CD8-positive, alpha-beta memory T cell (primary cell): ENCODE measurements at regions not wholly inside any gene's neighbourhood (a gene's known extent, or its start where the extent isn't known, plus 50 kb on each side); places are given as distances from the start of the nearest gene placed in this dataset.

Experiments used
- CTCF ChIA-PET: fragments of 350-600 bp; sonication (Branson Sonifier 250); formaldehyde crosslinking; loops from one replicate; lab custom pipeline; 2021; ENCODE audit warnings: antibody characterized with exemption; lab: Charles Lee
- POLR2A ChIA-PET: fragments of 350-600 bp; sonication (Branson Sonifier 250); formaldehyde crosslinking; loops from one replicate; lab custom pipeline; 2021; ENCODE audit warnings: antibody characterized with exemption; lab: Charles Lee
- DNase-seq, 5 donors: peaks; one replicate each; pipeline versions ENCODE4 v3.0.0 to v3.0.0-alpha.2; 2020 to 2022; ENCODE audit warnings: mixed read lengths in 1 of 5
- H3K27ac ChIP-seq: one replicate; pipeline ENCODE4 v1.7.0; 2013; ENCODE audit warnings: low read depth, mild to moderate bottlenecking, low read length, moderate library complexity
- H3K27me3 ChIP-seq: 2 replicates; pipeline ENCODE4 v1.7.0; 2013; ENCODE audit warnings: low read length, mild to moderate bottlenecking; ENCODE audit not compliant: insufficient read depth, poor library complexity, severe bottlenecking
- H3K36me3 ChIP-seq: 2 replicates; pipeline ENCODE4 v1.7.0; 2013; ENCODE audit warnings: mild to moderate bottlenecking, low read length, moderate library complexity; ENCODE audit not compliant: insufficient read depth
- H3K4me1 ChIP-seq: 2 replicates; pipeline ENCODE4 v1.7.0; 2013; ENCODE audit warnings: mild to moderate bottlenecking, low read length, moderate library complexity; ENCODE audit not compliant: insufficient read depth
- H3K4me3 ChIP-seq: 2 replicates; pipeline ENCODE4 v1.7.0; 2013; ENCODE audit warnings: mild to moderate bottlenecking, low read length
- H3K9me3 ChIP-seq: 2 replicates; pipeline ENCODE4 v1.7.0; 2013; ENCODE audit warnings: mild to moderate bottlenecking, low read length
- H3K27ac Mint-ChIP-seq, 8 donors: one replicate each; pipeline ENCODE4 v1.8.0; 2020 to 2021; ENCODE audit warnings: mixed read lengths in 8 of 8, mild to moderate bottlenecking in 6 of 8, inconsistent platforms in 3 of 8, moderate library complexity in 3 of 8
- H3K27me3 Mint-ChIP-seq, 2 donors: one replicate each; pipeline ENCODE4 v1.8.0; 2020 to 2021; ENCODE audit warnings: mixed read lengths in 2 of 2, mild to moderate bottlenecking in 1 of 2, moderate library complexity in 1 of 2
- H3K36me3 Mint-ChIP-seq, 3 donors: one replicate each; pipeline ENCODE4 v1.8.0; 2020 to 2021; ENCODE audit warnings: mixed read lengths in 3 of 3, inconsistent platforms in 1 of 3, mild to moderate bottlenecking in 1 of 3
- H3K4me1 Mint-ChIP-seq, 3 donors: one replicate each; pipeline ENCODE4 v1.8.0; 2020 to 2021; ENCODE audit warnings: mixed read lengths in 3 of 3, inconsistent platforms in 1 of 3, mild to moderate bottlenecking in 1 of 3
- H3K4me3 Mint-ChIP-seq, 7 donors: one replicate each; pipeline ENCODE4 v1.8.0; 2020 to 2021; ENCODE audit warnings: mixed read lengths in 7 of 7, mild to moderate bottlenecking in 6 of 7, moderate library complexity in 4 of 7, inconsistent platforms in 2 of 7
- H3K9me3 Mint-ChIP-seq, 5 donors: one replicate each; pipeline ENCODE4 v1.8.0; 2020 to 2022; ENCODE audit warnings: mixed read lengths in 5 of 5, mild to moderate bottlenecking in 3 of 5, moderate library complexity in 2 of 5, inconsistent platforms in 1 of 5

DNA sequence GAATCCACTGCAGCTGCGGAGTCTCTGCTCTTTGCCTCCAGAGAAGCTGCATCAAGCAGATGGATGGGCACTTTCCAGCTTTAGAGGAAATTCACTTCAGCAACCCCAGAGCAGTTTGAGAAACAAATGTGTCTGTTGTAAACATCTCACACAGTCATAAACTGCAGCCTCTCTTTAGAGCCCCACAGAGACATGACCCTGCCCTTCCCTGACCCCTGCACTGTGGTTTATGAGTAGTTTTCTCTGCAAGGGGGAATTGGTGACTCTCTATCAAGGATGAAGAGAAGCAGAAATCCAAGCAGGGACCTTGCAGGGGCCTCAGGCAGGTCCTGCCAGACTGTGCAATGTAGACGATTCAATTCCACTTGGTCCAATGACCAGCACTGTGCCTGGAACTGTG, 160.2 kb downstream of the SH2D4B start:
- ChIA-PET CTCF (interaction anchor here (1.4 kb wide), 1 partner anchor 35 kb away, joined by 3 read pairs; no protein-coding TSS in a partner anchor), POLR2A (no interaction called here)
- H3K27me3 ChIP-seq, result no peaks in the 10 kb centered on the region
- Mint-ChIP-seq H3K27me3 (peaks cover 8 to 22% of the 10 kb centered on the region in 2 donors), H3K9me3 (no peaks in the 10 kb centered on the region), H3K36me3 (no peaks in the 10 kb centered on the region), H3K27ac (no peak overlapping the region), H3K4me3 (no peak overlapping the region), H3K4me1 (no peaks in the 10 kb centered on the region)
- H3K36me3 ChIP-seq, result no peaks in the 10 kb centered on the region
- H3K27ac ChIP-seq, result no peak overlapping the region
- no peak for DNase-seq
- no peaks in the 10 kb centered on the region for H3K9me3 ChIP-seq
- H3K4me1 ChIP-seq, result no peaks in the 10 kb centered on the region
- H3K4me3 ChIP-seq, result no peak overlapping the region

DNA sequence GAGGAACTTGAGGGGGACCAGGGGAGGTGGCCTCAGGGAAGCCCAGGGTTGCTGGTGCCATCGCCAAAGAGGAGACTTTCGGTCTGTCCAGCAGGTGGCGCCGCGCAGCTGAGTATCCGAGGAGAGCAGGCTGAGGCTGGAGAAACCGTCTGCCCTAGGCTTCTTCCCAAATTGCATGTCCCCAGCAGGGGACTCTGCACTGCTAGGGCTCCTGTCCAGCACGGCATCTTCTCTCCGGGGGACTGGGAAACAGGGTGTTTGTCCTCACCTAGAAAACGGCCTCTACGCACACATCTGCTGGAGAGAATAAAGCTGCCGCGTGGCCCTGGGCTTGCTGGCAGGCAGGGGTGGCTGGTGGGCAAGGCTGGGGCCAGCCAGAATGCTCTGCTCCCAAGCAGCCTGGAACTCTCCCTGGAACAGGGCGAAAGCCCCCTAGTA, 161.9 kb downstream of the SH2D4B start:
- DNase-seq, result peak; percentile 22 to 67 (median 47)
- no peaks in the 10 kb centered on the region for H3K36me3 ChIP-seq
- ChIA-PET POLR2A (no interaction called here), CTCF (interaction anchor here (0.7 to 1.4 kb wide), 6 partner anchors 9 to 17 kb away, joined by 3 to 5 read pairs (median 3); no protein-coding TSS in a partner anchor)
- no peaks in the 10 kb centered on the region for H3K4me1 ChIP-seq
- H3K27ac Mint-ChIP-seq, result no peak overlapping the region
- H3K27me3 Mint-ChIP-seq, result peaks cover 9 to 22% of the 10 kb centered on the region in 2 donors
- no peak overlapping the region for H3K27ac ChIP-seq
- no peaks in the 10 kb centered on the region for H3K27me3 ChIP-seq
- no peaks in the 10 kb centered on the region for H3K9me3 Mint-ChIP-seq
- H3K4me3 Mint-ChIP-seq, result no peak overlapping the region
- no peaks in the 10 kb centered on the region for H3K36me3 Mint-ChIP-seq
- H3K9me3 ChIP-seq, result no peaks in the 10 kb centered on the region
- no peaks in the 10 kb centered on the region for H3K4me1 Mint-ChIP-seq
- H3K4me3 ChIP-seq, result no peak overlapping the region

DNA sequence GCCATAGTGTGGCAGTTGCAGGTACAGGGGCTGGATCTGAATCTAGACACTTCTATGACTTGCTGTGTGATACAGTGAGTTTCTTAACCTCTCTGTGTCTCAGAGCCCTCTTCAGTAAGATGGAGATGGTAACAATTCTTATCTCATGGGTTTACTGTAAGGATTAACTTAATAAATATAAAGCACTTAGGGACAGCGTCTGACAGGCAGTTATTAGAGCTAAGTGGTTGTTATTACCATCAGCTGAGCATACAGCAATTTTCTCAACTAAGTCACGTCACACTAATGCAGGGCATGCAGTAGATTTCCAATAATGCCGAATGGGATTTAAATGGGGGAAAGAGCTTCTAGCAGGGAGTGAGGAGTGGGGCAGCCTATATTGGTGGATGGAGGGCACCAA, 162.6 kb downstream of the SH2D4B start:
- Mint-ChIP-seq H3K4me3 (no peak overlapping the region), H3K9me3 (no peaks in the 10 kb centered on the region), H3K27me3 (peaks cover 9 to 22% of the 10 kb centered on the region in 2 donors), H3K27ac (no peak overlapping the region), H3K4me1 (no peaks in the 10 kb centered on the region), H3K36me3 (no peaks in the 10 kb centered on the region)
- H3K4me3 ChIP-seq, result no peak overlapping the region
- H3K9me3 ChIP-seq, result no peaks in the 10 kb centered on the region
- no peaks in the 10 kb centered on the region for H3K4me1 ChIP-seq
- no peaks in the 10 kb centered on the region for H3K36me3 ChIP-seq
- no peaks in the 10 kb centered on the region for H3K27me3 ChIP-seq
- CTCF ChIA-PET, result interaction anchor here (0.7 to 1.4 kb wide), 4 partner anchors 8 to 16 kb away, joined by 3 to 5 read pairs (median 3); no protein-coding TSS in a partner anchor
- POLR2A ChIA-PET, result no interaction called here
- no peak for DNase-seq
- no peak overlapping the region for H3K27ac ChIP-seq

DNA sequence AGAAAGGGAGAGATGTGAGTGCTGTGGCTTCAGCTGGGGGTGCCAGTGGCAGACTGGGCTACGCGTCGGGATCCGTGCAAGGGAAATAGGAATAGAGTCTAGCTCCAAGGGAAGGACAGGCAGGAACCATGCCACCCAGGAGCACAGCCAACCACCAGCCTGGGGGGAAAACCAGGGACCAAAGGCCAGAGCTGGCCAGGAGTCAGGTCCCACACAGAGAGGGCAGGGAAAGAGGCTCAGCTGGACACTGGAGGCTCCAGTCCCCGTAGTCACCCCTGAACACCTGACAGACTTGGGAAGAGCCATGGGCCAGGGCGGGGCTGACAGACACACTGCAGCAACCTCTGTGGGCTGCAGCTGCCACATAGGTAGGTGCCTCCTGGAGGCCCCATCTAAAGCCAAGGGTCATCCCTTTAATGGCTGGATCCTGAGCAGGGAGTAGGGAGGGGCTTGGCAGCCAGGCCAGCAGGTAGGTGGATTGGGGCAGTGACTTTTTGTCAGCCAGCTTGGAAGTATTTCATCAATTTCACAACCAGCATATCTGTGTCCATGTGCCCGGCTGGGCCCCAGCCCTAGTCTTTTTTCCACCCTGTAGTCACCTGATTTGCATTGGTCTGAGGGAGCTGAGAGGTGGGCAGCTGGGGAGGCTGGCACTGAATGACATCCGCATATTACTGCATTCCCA, 163.2 kb downstream of the SH2D4B start:
- no peak overlapping the region for H3K27ac ChIP-seq
- no peaks in the 10 kb centered on the region for H3K4me1 ChIP-seq
- no peak overlapping the region for H3K4me3 ChIP-seq
- no peaks in the 10 kb centered on the region for H3K9me3 ChIP-seq
- Mint-ChIP-seq H3K27ac (no peak overlapping the region), H3K27me3 (peaks cover 7 to 22% of the 10 kb centered on the region in 2 donors), H3K9me3 (no peaks in the 10 kb centered on the region), H3K36me3 (no peaks in the 10 kb centered on the region), H3K4me3 (no peak overlapping the region), H3K4me1 (no peaks in the 10 kb centered on the region)
- POLR2A ChIA-PET, result no interaction called here
- CTCF ChIA-PET, result no interaction called here
- no peaks in the 10 kb centered on the region for H3K27me3 ChIP-seq
- H3K36me3 ChIP-seq, result no peaks in the 10 kb centered on the region
- DNase-seq, result no peak

DNA sequence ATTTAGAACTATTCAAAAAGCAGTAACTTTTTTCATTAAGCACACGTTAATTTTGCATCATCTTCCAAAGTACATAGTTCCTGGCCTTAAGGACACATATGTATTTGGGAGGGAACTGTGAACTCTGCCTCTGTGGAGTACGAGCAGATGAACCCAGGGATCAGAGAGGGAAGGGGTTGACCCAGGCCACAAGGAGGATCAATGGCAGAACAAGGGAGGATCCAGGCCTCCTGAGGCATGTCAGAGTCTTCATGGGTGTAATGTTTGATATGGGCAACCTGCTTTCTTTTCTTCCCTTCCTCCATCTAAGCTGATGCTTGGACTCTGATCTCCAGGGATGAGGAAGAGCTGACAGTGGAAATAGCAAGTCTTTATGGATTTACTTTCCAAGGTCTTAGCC, 164.0 kb downstream of the SH2D4B start:
- no peak overlapping the region for H3K4me3 Mint-ChIP-seq
- no peaks in the 10 kb centered on the region for H3K27me3 ChIP-seq
- no peaks in the 10 kb centered on the region for H3K4me1 Mint-ChIP-seq
- no peaks in the 10 kb centered on the region for H3K36me3 ChIP-seq
- CTCF ChIA-PET, result no interaction called here
- DNase-seq, result no peak
- no peaks in the 10 kb centered on the region for H3K36me3 Mint-ChIP-seq
- H3K27me3 Mint-ChIP-seq, result peaks cover 7 to 19% of the 10 kb centered on the region in 2 donors
- no peak overlapping the region for H3K27ac ChIP-seq
- peak overlapping the region in 1 of 8 donors; percentile 65 for H3K27ac Mint-ChIP-seq
- no peaks in the 10 kb centered on the region for H3K4me1 ChIP-seq
- no peak overlapping the region for H3K4me3 ChIP-seq
- POLR2A ChIA-PET, result no interaction called here
- no peaks in the 10 kb centered on the region for H3K9me3 Mint-ChIP-seq
- no peaks in the 10 kb centered on the region for H3K9me3 ChIP-seq

DNA sequence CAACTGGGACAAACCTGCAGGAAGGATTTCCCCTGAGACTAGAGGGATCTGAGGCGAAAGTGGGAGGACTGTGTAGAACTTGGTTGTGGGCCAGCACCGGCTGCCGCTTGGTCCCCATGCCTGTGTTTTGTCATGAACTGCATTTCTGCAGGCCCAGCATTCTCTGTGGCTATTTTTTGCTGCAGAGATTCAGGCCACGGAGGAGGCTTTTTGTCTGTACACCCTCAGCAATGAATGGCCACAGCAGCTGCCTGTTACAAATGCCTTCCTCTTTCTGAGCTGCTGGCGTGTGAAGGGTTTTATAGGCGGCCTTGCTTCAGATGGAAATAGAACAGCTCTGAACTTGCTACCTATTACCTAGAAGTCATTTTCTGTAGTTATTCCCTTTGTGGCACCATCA, 164.4 kb downstream of the SH2D4B start:
- peaks cover 7 to 19% of the 10 kb centered on the region in 2 donors for H3K27me3 Mint-ChIP-seq
- H3K36me3 Mint-ChIP-seq, result no peaks in the 10 kb centered on the region
- Histone ChIP-seq H3K36me3 (no peaks in the 10 kb centered on the region), H3K4me1 (no peaks in the 10 kb centered on the region), H3K27ac (no peak overlapping the region), H3K4me3 (no peak overlapping the region), H3K27me3 (no peaks in the 10 kb centered on the region), H3K9me3 (no peaks in the 10 kb centered on the region)
- no peak overlapping the region for H3K4me3 Mint-ChIP-seq
- H3K4me1 Mint-ChIP-seq, result no peaks in the 10 kb centered on the region
- CTCF ChIA-PET, result no interaction called here
- H3K9me3 Mint-ChIP-seq, result no peaks in the 10 kb centered on the region
- DNase-seq, result no peak
- no peak overlapping the region for H3K27ac Mint-ChIP-seq
- POLR2A ChIA-PET, result no interaction called here

DNA sequence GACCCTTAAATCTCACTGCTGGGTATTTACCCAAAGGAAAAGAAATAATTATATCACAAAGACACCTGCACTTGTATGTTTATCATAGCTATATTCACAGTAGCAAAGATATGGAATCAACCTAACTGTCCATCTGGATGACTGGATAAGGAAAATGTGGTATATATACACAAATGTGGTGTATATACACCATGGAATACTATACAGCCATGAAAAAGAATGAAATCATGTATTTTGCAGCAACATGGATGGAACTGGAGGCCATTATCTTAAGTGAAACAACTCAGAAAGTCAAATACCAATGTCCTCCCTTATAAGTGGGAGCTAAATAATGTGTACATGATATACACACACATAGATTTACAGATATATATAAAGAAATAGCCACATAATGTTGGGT, 168.2 kb downstream of the SH2D4B start:
- Mint-ChIP-seq H3K4me1 (no peaks in the 10 kb centered on the region), H3K27ac (no peak overlapping the region), H3K4me3 (no peak overlapping the region), H3K9me3 (no peaks in the 10 kb centered on the region), H3K27me3 (peaks cover 3 to 6% of the 10 kb centered on the region in 2 donors), H3K36me3 (no peaks in the 10 kb centered on the region)
- ChIA-PET CTCF (interaction anchor here (2.2 kb wide), 1 partner anchor 10 kb away, joined by 7 read pairs; no protein-coding TSS in a partner anchor), POLR2A (no interaction called here)
- H3K9me3 ChIP-seq, result no peaks in the 10 kb centered on the region
- H3K27me3 ChIP-seq, result peaks cover 3% of the 10 kb centered on the region
- no peak overlapping the region for H3K4me3 ChIP-seq
- no peaks in the 10 kb centered on the region for H3K4me1 ChIP-seq
- DNase-seq, result no peak
- no peak overlapping the region for H3K27ac ChIP-seq
- no peaks in the 10 kb centered on the region for H3K36me3 ChIP-seq

DNA sequence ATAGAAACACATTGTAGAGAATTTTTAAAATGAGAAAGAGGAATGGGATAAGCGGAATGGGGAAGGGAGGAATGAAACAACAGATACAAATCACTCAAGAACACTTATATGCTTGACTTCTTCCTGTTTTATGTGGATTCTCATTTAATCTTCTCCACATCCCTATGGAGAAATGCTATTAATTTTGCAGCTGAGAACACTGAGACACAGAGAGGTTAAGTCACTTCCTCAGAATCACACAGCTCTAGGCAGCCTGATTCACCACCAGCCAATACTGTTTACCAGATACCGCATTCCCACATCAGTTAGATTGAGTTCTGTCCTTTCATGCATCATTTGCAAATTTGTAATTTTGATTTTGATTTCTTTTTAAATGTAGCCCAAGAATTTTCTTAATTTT, 170.5 kb downstream of the SH2D4B start:
- Mint-ChIP-seq H3K4me1 (no peaks in the 10 kb centered on the region), H3K27ac (no peak overlapping the region)
- CTCF ChIA-PET, result interaction anchor here (1.2 kb wide), 1 partner anchor 8 kb away, joined by 3 read pairs; no protein-coding TSS in a partner anchor

More for the DNA sequence above, 170.5 kb downstream of the SH2D4B start:
- Histone ChIP-seq H3K9me3 (no peaks in the 10 kb centered on the region), H3K27ac (no peak overlapping the region), H3K4me1 (no peaks in the 10 kb centered on the region), H3K4me3 (no peak overlapping the region), H3K36me3 (no peaks in the 10 kb centered on the region), H3K27me3 (peaks cover 3% of the 10 kb centered on the region)
- no peak for DNase-seq
- H3K9me3 Mint-ChIP-seq, result no peaks in the 10 kb centered on the region
- POLR2A ChIA-PET, result no interaction called here
- H3K4me3 Mint-ChIP-seq, result no peak overlapping the region
- peaks cover 3 to 9% of the 10 kb centered on the region in 2 donors for H3K27me3 Mint-ChIP-seq
- H3K36me3 Mint-ChIP-seq, result no peaks in the 10 kb centered on the region
